Erythroblast (primary cell): ENCODE measurements at regions not wholly inside any gene's neighbourhood (a gene's known extent, or its start where the extent isn't known, plus 50 kb on each side); places are given as distances from the start of the nearest gene placed in this dataset.

Experiments
- GATA1 ChIP-seq: IDR thresholded peaks from 2 replicates; pipeline ENCODE4 v1.6.1; 2011; ENCODE audit warnings: low read depth, mild to moderate bottlenecking, control low read depth, low read length, moderate library complexity
- POLR2A ChIP-seq: IDR thresholded peaks from 2 replicates; pipeline ENCODE4 v1.6.1; 2011; ENCODE audit warnings: mild to moderate bottlenecking, low read length

- TF ChIP-seq POLR2A (no peak), GATA1 (no peak)
These were observed 54.8 kb upstream of the CCDC71L start for GRCh38 chr7:106715730-106716129.
